HCT116 (cell line): ENCODE measurements at regions not wholly inside any gene's neighbourhood (a gene's known extent, or its start where the extent isn't known, plus 50 kb on each side); places are given as distances from the start of the nearest gene placed in this dataset.

Source experiments
- ATAC-seq: fragments of 200-7000 bp; cut with Tn5 transposase; 2 replicates; pipeline ENCODE4 v1.9.1; 2020; ENCODE audit warnings: mild to moderate bottlenecking, moderate library complexity
- BruUV-seq: library from RNA; stranded (reverse); fragments of 400-500 nt; replicated peaks from 2 replicates; lab custom pipeline; 2021; lab: Mats Ljungman, UMichigan
- CTCF ChIA-PET: fragments of 300-600 bp; sonication (Branson Sonifier 250); formaldehyde crosslinking; loops from one replicate; lab custom pipeline; 2021; ENCODE audit warnings: antibody characterized with exemption; lab: Charles Lee
- POLR2A ChIA-PET: fragments of 300-600, 350-600 bp; sonication (Branson Sonifier 250); formaldehyde crosslinking; loops from one replicate; lab custom pipeline; 2021; ENCODE audit warnings: antibody characterized with exemption; lab: Charles Lee
- RAD21 ChIA-PET, 2 experiments: fragments of 300-600 bp; sonication (Branson Sonifier 250); formaldehyde crosslinking; loops; one replicate each; lab custom pipeline; 2023; ENCODE audit warnings: low total read pairs in 2 of 2; ENCODE audit not compliant: uncharacterized antibody in 2 of 2, unreplicated experiment in 2 of 2, low non-redundant PET in 1 of 2; lab: Charles Lee
- DNase-seq: peaks from one replicate; pipeline ENCODE4 v3.0.0-alpha.2; 2010; ENCODE audit warnings: low read depth, low spot score
- H2AFZ ChIP-seq: fragments of 200-600 bp; shearing (Covaris generic), sonication (generic); 2 replicates; pipeline ENCODE4 v1.6.1; 2017; ENCODE audit warnings: low read depth, mixed run types, mixed read lengths, antibody characterized with exemption, low read length; ENCODE audit not compliant: poor library complexity, severe bottlenecking
- H3K27ac ChIP-seq: 2 replicates; pipeline ENCODE4 v1.5.1; 2012; ENCODE audit warnings: low read depth, low read length
- H3K27me3 ChIP-seq: fragments of 200-600 bp; sonication (generic); 2 replicates; pipeline ENCODE4 v1.6.1; 2016; ENCODE audit warnings: mixed run types, low read length, mixed read lengths; ENCODE audit not compliant: insufficient read depth
- H3K36me3 ChIP-seq, 2 experiments: fragments of 200-500 bp in 1 of 2; fragments of 200-600 bp in 1 of 2; sonication (Bioruptor generic) in 1 of 2; sonication (generic) in 1 of 2; 2 replicates each; pipeline versions ENCODE4 v1.5.1 to v1.6.1; 2014 to 2016; ENCODE audit warnings: low read length in 2 of 2, inconsistent platforms in 1 of 2, mixed read lengths in 1 of 2, mixed run types in 1 of 2; ENCODE audit not compliant: insufficient read depth in 2 of 2, control insufficient read depth in 1 of 2
- H3K4me1 ChIP-seq, 2 experiments: fragments of 200-600 bp in 1 of 2; sonication (generic) in 1 of 2; 2 replicates each; pipeline versions ENCODE4 v1.5.1 to v1.6.1; 2012 to 2017; ENCODE audit warnings: low read length in 2 of 2, inconsistent platforms in 1 of 2, mild to moderate bottlenecking in 1 of 2, mixed read lengths in 1 of 2, mixed run types in 1 of 2, moderate library complexity in 1 of 2; ENCODE audit not compliant: insufficient read depth in 2 of 2, control insufficient read depth in 1 of 2
- H3K4me2 ChIP-seq: fragments of 200-600 bp; sonication (generic); 2 replicates; pipeline ENCODE4 v1.6.1; 2017; ENCODE audit warnings: mixed run types, low read length, mixed read lengths
- H3K4me3 ChIP-seq, 2 experiments: fragments of 200-600 bp in 1 of 2; sonication (generic) in 1 of 2; replicated peaks in 1 of 2; 2 replicates each; pipeline ENCODE4 v1.5.1; 2011 to 2016; ENCODE audit warnings: low read length in 2 of 2, control low read depth in 1 of 2, low read depth in 1 of 2, mild to moderate bottlenecking in 1 of 2, mixed read lengths in 1 of 2, mixed run types in 1 of 2
- H3K79me2 ChIP-seq: fragments of 200-600 bp; sonication (generic); 2 replicates; pipeline ENCODE4 v1.6.1; 2017; ENCODE audit warnings: mild to moderate bottlenecking, mixed run types, low read length, moderate library complexity, mixed read lengths; ENCODE audit not compliant: insufficient read depth
- H3K9ac ChIP-seq: fragments of 200-600 bp; sonication (generic); 2 replicates; pipeline ENCODE4 v1.6.1; 2016; ENCODE audit warnings: low read length, mixed read lengths
- H3K9me2 ChIP-seq: fragments of 200-600 bp; sonication (generic), shearing (Covaris generic); 2 replicates; pipeline ENCODE4 v1.6.1; 2017; ENCODE audit warnings: mixed run types, mild to moderate bottlenecking, moderate library complexity; ENCODE audit not compliant: insufficient read depth
- H3K9me3 ChIP-seq, 2 experiments: fragments of 200-500 bp in 1 of 2; fragments of 200-600 bp in 1 of 2; sonication (Bioruptor generic) in 1 of 2; sonication (generic) in 1 of 2; 2 replicates each; pipeline ENCODE4 v1.6.1; 2014 to 2017; ENCODE audit warnings: low read length in 2 of 2, mixed read lengths in 2 of 2, inconsistent platforms in 1 of 2, low read depth in 1 of 2, mild to moderate bottlenecking in 1 of 2, mixed run types in 1 of 2, moderate library complexity in 1 of 2; ENCODE audit not compliant: control insufficient read depth in 1 of 2, insufficient read depth in 1 of 2
- H4K20me1 ChIP-seq: fragments of 200-600 bp; sonication (generic), shearing (Covaris generic); 2 replicates; pipeline ENCODE4 v1.6.1; 2017; ENCODE audit warnings: mixed run types, mild to moderate bottlenecking, moderate library complexity; ENCODE audit not compliant: insufficient read depth
- CBX3 ChIP-seq: IDR thresholded peaks from 2 replicates; pipeline ENCODE4 v1.6.1; 2012; ENCODE audit warnings: low read depth
- CTCF ChIP-seq, 3 experiments: fragments of 200-600 bp in 1 of 3; sonication (generic) in 1 of 3; IDR thresholded peaks in 2 of 3; conservative IDR thresholded peaks in 1 of 3; 2 replicates each; pipeline ENCODE4 v1.5.1; 2012 to 2017; ENCODE audit warnings: low read depth in 2 of 3, low read length in 2 of 3, antibody characterized with exemption in 1 of 3, borderline replicate concordance in 1 of 3, control low read depth in 1 of 3, mild to moderate bottlenecking in 1 of 3, mixed read lengths in 1 of 3, mixed run types in 1 of 3, moderate library complexity in 1 of 3; ENCODE audit not compliant: insufficient read depth in 1 of 3
- ELF1 ChIP-seq: IDR thresholded peaks from 2 replicates; pipeline ENCODE4 v1.6.1; 2012; ENCODE audit warnings: low read depth, borderline replicate concordance
- EZH2 ChIP-seq: fragments of 200-600 bp; sonication (generic); IDR thresholded peaks from 2 replicates; pipeline ENCODE4 v1.6.1; 2017; ENCODE audit warnings: antibody characterized with exemption, mixed run types
- EZH2phosphoT487 ChIP-seq: fragments of 200-600 bp; IDR thresholded peaks from 2 replicates; pipeline ENCODE4 v1.6.1; 2018; ENCODE audit warnings: antibody characterized with exemption, borderline replicate concordance
- FOSL1 ChIP-seq: IDR thresholded peaks from 2 replicates; pipeline ENCODE4 v1.6.1; 2012; ENCODE audit warnings: low read depth
- JUND ChIP-seq: IDR thresholded peaks from 2 replicates; pipeline ENCODE4 v1.6.1; 2012
- POLR2A ChIP-seq: IDR thresholded peaks from 2 replicates; pipeline ENCODE4 v1.7.0; 2011; ENCODE audit warnings: borderline replicate concordance; ENCODE audit not compliant: insufficient read depth, insufficient read length; ENCODE audit errors: extremely low read depth
- POLR2AphosphoS5 ChIP-seq: IDR thresholded peaks from 2 replicates; pipeline ENCODE4 v1.6.1; 2011; ENCODE audit warnings: mild to moderate bottlenecking, low read depth, low read length, moderate library complexity
- RAD21 ChIP-seq: IDR thresholded peaks from 2 replicates; pipeline ENCODE4 v1.6.1; 2012; ENCODE audit warnings: low read depth, mild to moderate bottlenecking
- SP1 ChIP-seq: IDR thresholded peaks from 2 replicates; pipeline ENCODE4 v1.6.1; 2012; ENCODE audit warnings: low read depth
- SRF ChIP-seq: IDR thresholded peaks from 2 replicates; pipeline ENCODE4 v1.6.1; 2012; ENCODE audit warnings: low read depth
- TCF7L2 ChIP-seq: IDR thresholded peaks from 2 replicates; pipeline ENCODE4 v1.7.0; 2011; ENCODE audit warnings: borderline replicate concordance, inconsistent platforms; ENCODE audit not compliant: insufficient read depth, insufficient read length; ENCODE audit errors: extremely low read depth
- ZNF274 ChIP-seq: fragments of 200-500 bp; sonication (Bioruptor generic); IDR thresholded peaks from 2 replicates; pipeline ENCODE4 v1.6.1; 2014; ENCODE audit warnings: mild to moderate bottlenecking, low read depth, low read length, inconsistent platforms
- intact Hi-C: fragments of 100-400 bp; cut with micrococcal nuclease; formaldehyde crosslinking; loops from 2 replicates; pipeline ENCODE4 v1.10.0; 2022

- no TSS peak for BruUV-seq
- RAD21 ChIA-PET, result no interaction called here
- no peak overlapping the region for H3K9ac ChIP-seq
- no peaks in the 10 kb centered on the region for H3K9me3 ChIP-seq
- ATAC-seq, result no peak
- no peak overlapping the region for H3K27ac ChIP-seq
- POLR2A ChIA-PET, result no interaction called here
- H3K79me2 ChIP-seq, result no peaks in the 10 kb centered on the region
- H4K20me1 ChIP-seq, result no peaks in the 10 kb centered on the region; the same call in 1 of the 2 replicates
- H2AFZ ChIP-seq, result no peak overlapping the region
- H3K4me2 ChIP-seq, result no peak overlapping the region
- H3K9me2 ChIP-seq, result no peaks in the 10 kb centered on the region
- TF ChIP-seq TCF7L2 (no peak), EZH2phosphoT487 (no peak), EZH2 (no peak), ZNF274 (no peak), SRF (no peak), JUND (no peak), SP1 (no peak), CBX3 (no peak)
- H3K27me3 ChIP-seq, result no peaks in the 10 kb centered on the region
- H3K4me3 ChIP-seq, result no peak overlapping the region
- no peaks in the 10 kb centered on the region for H3K4me1 ChIP-seq
- DNase-seq, result no peak
- CTCF ChIA-PET, result no interaction called here
- intact Hi-C loops, result no loop called here
- H3K36me3 ChIP-seq, result no peaks in the 10 kb centered on the region
Measured at GRCh38 chr16:46496701-46497100, 124.5 kb downstream of the SHCBP1 start.

GRCh38 chr16:46482895-46483294, 138.3 kb downstream of the SHCBP1 start:
- POLR2A ChIA-PET, result no interaction called here
- H3K4me1 ChIP-seq, result no peaks in the 10 kb centered on the region
- TF ChIP-seq ZNF274 (no peak), EZH2phosphoT487 (no peak), TCF7L2 (no peak), ELF1 (no peak), FOSL1 (no peak), RAD21 (no peak), POLR2A (no peak), CTCF (IDR thresholded peaks at IDR 0.05 in 2 of 3, conservative IDR thresholded peaks at IDR 0.05 in 1 of 3; ENCODE audit: borderline replicate concordance in 1 of 3, insufficient read depth in 1 of 3, low read depth in 2 of 3, low read length in 2 of 3) (no peak), POLR2AphosphoS5 (no peak)
- TF ChIP-seq, all 23 proteins: peak for 0
- no peak overlapping the region for H3K4me2 ChIP-seq
- H3K36me3 ChIP-seq, result no peaks in the 10 kb centered on the region
- ATAC-seq (no peak), DNase-seq (no peak)
- no peaks in the 10 kb centered on the region for H3K9me2 ChIP-seq
- H3K79me2 ChIP-seq, result no peaks in the 10 kb centered on the region
- no peak overlapping the region for H3K9ac ChIP-seq
- CTCF ChIA-PET, result no interaction called here
- RAD21 ChIA-PET, result no interaction called here
- H4K20me1 ChIP-seq, result no peaks in the 10 kb centered on the region
- no peak overlapping the region for H2AFZ ChIP-seq
- no peak overlapping the region for H3K27ac ChIP-seq
- H3K4me3 ChIP-seq, result no peak overlapping the region
- no peaks in the 10 kb centered on the region for H3K27me3 ChIP-seq
- BruUV-seq, result no TSS peak
- intact Hi-C loops, result no loop called here
- no peaks in the 10 kb centered on the region for H3K9me3 ChIP-seq
